ENCODE measurements at regions not wholly inside any gene's neighbourhood (a gene's known extent, or its start where the extent isn't known, plus 50 kb on each side); places are given as distances from the start of the nearest gene placed in this dataset.

GRCh38 chr4:138821331-138821730 lies 194.2 kb upstream of the NOCT start:
- ChIA-PET POLR2A (no interaction called here), CTCF (interaction anchor here (1.0 kb wide), 1 partner anchor 17 kb away, joined by 3 read pairs; no protein-coding TSS in a partner anchor)
- Mint-ChIP-seq H3K27ac (no peak overlapping the region), H3K4me3 (no peak overlapping the region), H3K36me3 (ENCODE audit: low read depth) (no peaks in the 10 kb centered on the region), H3K9me3 (ENCODE audit: low read depth) (no peaks in the 10 kb centered on the region), H3K27me3 (peaks cover 2% of the 10 kb centered on the region), H3K4me1 (no peaks in the 10 kb centered on the region)
- DNase-seq: no peak
- no peak for ATAC-seq
- intact Hi-C loops (cut with DNase I, micrococcal nuclease): no loop called here

GRCh38 chr4:138816875-138817274 lies 198.7 kb upstream of the NOCT start:
- ChIA-PET POLR2A (no interaction called here), CTCF (interaction anchor here (1.3 kb wide), 1 partner anchor 14 kb away, joined by 3 read pairs; no protein-coding TSS in a partner anchor)
- Mint-ChIP-seq H3K4me3 (no peak overlapping the region), H3K9me3 (ENCODE audit: low read depth) (no peaks in the 10 kb centered on the region), H3K27ac (no peak overlapping the region), H3K36me3 (ENCODE audit: low read depth) (no peaks in the 10 kb centered on the region), H3K4me1 (no peaks in the 10 kb centered on the region), H3K27me3 (peaks cover 5% of the 10 kb centered on the region)
- intact Hi-C loops (cut with DNase I, micrococcal nuclease): no loop called here
- ATAC-seq (no peak), DNase-seq (no peak)

- no peaks in the 10 kb centered on the region for H3K4me1 Mint-ChIP-seq
- CTCF ChIA-PET: no interaction called here
- ATAC-seq (no peak), DNase-seq (no peak)
- H3K27ac Mint-ChIP-seq: no peak overlapping the region
- no peaks in the 10 kb centered on the region for H3K9me3 Mint-ChIP-seq (ENCODE audit: low read depth)
- H3K27me3 Mint-ChIP-seq: peaks cover 8% of the 10 kb centered on the region
- intact Hi-C loops (cut with DNase I, micrococcal nuclease): no loop called here
- POLR2A ChIA-PET: no interaction called here
- no peaks in the 10 kb centered on the region for H3K36me3 Mint-ChIP-seq (ENCODE audit: low read depth)
- no peak overlapping the region for H3K4me3 Mint-ChIP-seq
Observed at GRCh38 chr4:138815811-138816210, 199.8 kb upstream of the NOCT start.

GRCh38 chr4:138805736-138806135 lies 209.8 kb upstream of the NOCT start:
- H3K27ac Mint-ChIP-seq: no peak overlapping the region
- H3K36me3 Mint-ChIP-seq (ENCODE audit: low read depth): no peaks in the 10 kb centered on the region
- DNase-seq (no peak), ATAC-seq (no peak)
- H3K27me3 Mint-ChIP-seq: peaks cover 21% of the 10 kb centered on the region
- H3K4me3 Mint-ChIP-seq: no peak overlapping the region
- no peaks in the 10 kb centered on the region for H3K9me3 Mint-ChIP-seq (ENCODE audit: low read depth)
- H3K4me1 Mint-ChIP-seq: no peaks in the 10 kb centered on the region
- ChIA-PET CTCF (no interaction called here), POLR2A (no interaction called here)
- intact Hi-C loops (cut with DNase I, micrococcal nuclease): no loop called here

- Mint-ChIP-seq H3K4me1 (no peaks in the 10 kb centered on the region), H3K27ac (no peak overlapping the region), H3K9me3 (ENCODE audit: low read depth) (no peaks in the 10 kb centered on the region), H3K4me3 (no peak overlapping the region), H3K36me3 (ENCODE audit: low read depth) (no peaks in the 10 kb centered on the region), H3K27me3 (peaks cover 30% of the 10 kb centered on the region)
- no peak for ATAC-seq
- CTCF ChIA-PET: no interaction called here
- intact Hi-C loops (cut with DNase I, micrococcal nuclease): no loop called here
- no peak for DNase-seq
- POLR2A ChIA-PET: no interaction called here
Observed at GRCh38 chr4:138804711-138805110, 210.9 kb upstream of the NOCT start.

GRCh38 chr4:138803051-138803450 lies 212.5 kb upstream of the NOCT start:
- ChIA-PET POLR2A (no interaction called here), CTCF (interaction anchor here (0.7 kb wide), 1 partner anchor 905 kb away, joined by 3 read pairs; no protein-coding TSS in a partner anchor)
- DNase-seq: no peak
- no peak for ATAC-seq
- H3K27me3 Mint-ChIP-seq: peaks cover 33% of the 10 kb centered on the region
- H3K36me3 Mint-ChIP-seq (ENCODE audit: low read depth): no peaks in the 10 kb centered on the region
- no peaks in the 10 kb centered on the region for H3K9me3 Mint-ChIP-seq (ENCODE audit: low read depth)
- intact Hi-C loops (cut with DNase I, micrococcal nuclease): no loop called here
- H3K4me3 Mint-ChIP-seq: no peak overlapping the region
- H3K4me1 Mint-ChIP-seq: no peaks in the 10 kb centered on the region
- no peak overlapping the region for H3K27ac Mint-ChIP-seq

GRCh38 chr4:138802499-138802898 lies 213.1 kb upstream of the NOCT start:
- Mint-ChIP-seq H3K4me1 (no peaks in the 10 kb centered on the region), H3K9me3 (ENCODE audit: low read depth) (no peaks in the 10 kb centered on the region), H3K27me3 (peaks cover 33% of the 10 kb centered on the region), H3K27ac (no peak overlapping the region), H3K36me3 (ENCODE audit: low read depth) (no peaks in the 10 kb centered on the region), H3K4me3 (no peak overlapping the region)
- CTCF ChIA-PET: interaction anchor here (0.6 to 0.7 kb wide), 3 partner anchors 240 to 905 kb away, joined by 3 read pairs; no protein-coding TSS in a partner anchor
- intact Hi-C loops (cut with DNase I, micrococcal nuclease): no loop called here
- DNase-seq (no peak), ATAC-seq (no peak)
- POLR2A ChIA-PET: no interaction called here

- H3K27ac Mint-ChIP-seq: no peak overlapping the region
- no peak for ATAC-seq
- H3K9me3 Mint-ChIP-seq (ENCODE audit: low read depth): no peaks in the 10 kb centered on the region
- H3K4me1 Mint-ChIP-seq: no peaks in the 10 kb centered on the region
- POLR2A ChIA-PET: no interaction called here
- no peak for DNase-seq
- CTCF ChIA-PET: interaction anchor here (0.7 to 1.2 kb wide), 2 partner anchors 10 to 71 kb away, joined by 3 read pairs; no protein-coding TSS in a partner anchor
- intact Hi-C loops (cut with DNase I, micrococcal nuclease): no loop called here
- H3K36me3 Mint-ChIP-seq (ENCODE audit: low read depth): no peaks in the 10 kb centered on the region
- peaks cover 27% of the 10 kb centered on the region for H3K27me3 Mint-ChIP-seq
- no peak overlapping the region for H3K4me3 Mint-ChIP-seq
Observed at GRCh38 chr4:138800421-138800820, 215.2 kb upstream of the NOCT start.

GRCh38 chr4:138798404-138798803 lies 217.2 kb upstream of the NOCT start:
- intact Hi-C loops (cut with DNase I, micrococcal nuclease): no loop called here
- DNase-seq (no peak), ATAC-seq (no peak)
- H3K4me1 Mint-ChIP-seq: no peaks in the 10 kb centered on the region
- no peaks in the 10 kb centered on the region for H3K9me3 Mint-ChIP-seq (ENCODE audit: low read depth)
- H3K27ac Mint-ChIP-seq: no peak overlapping the region
- H3K27me3 Mint-ChIP-seq: peaks cover 20% of the 10 kb centered on the region
- no peaks in the 10 kb centered on the region for H3K36me3 Mint-ChIP-seq (ENCODE audit: low read depth)
- H3K4me3 Mint-ChIP-seq: no peak overlapping the region
- ChIA-PET POLR2A (no interaction called here), CTCF (no interaction called here)

- Mint-ChIP-seq H3K36me3 (ENCODE audit: low read depth) (no peaks in the 10 kb centered on the region), H3K4me3 (no peak overlapping the region), H3K27ac (no peak overlapping the region), H3K27me3 (peaks cover 20% of the 10 kb centered on the region), H3K4me1 (no peaks in the 10 kb centered on the region), H3K9me3 (ENCODE audit: low read depth) (no peaks in the 10 kb centered on the region)
- ATAC-seq: no peak
- ChIA-PET POLR2A (no interaction called here), CTCF (no interaction called here)
- intact Hi-C loops (cut with DNase I, micrococcal nuclease): no loop called here
- no peak for DNase-seq
Observed at GRCh38 chr4:138797646-138798045, 217.9 kb upstream of the NOCT start.

- Mint-ChIP-seq H3K36me3 (ENCODE audit: low read depth) (no peaks in the 10 kb centered on the region), H3K4me1 (no peaks in the 10 kb centered on the region), H3K4me3 (no peak overlapping the region), H3K9me3 (ENCODE audit: low read depth) (no peaks in the 10 kb centered on the region), H3K27me3 (peaks cover 20% of the 10 kb centered on the region), H3K27ac (no peak overlapping the region)
- ATAC-seq (no peak), DNase-seq (no peak)
- CTCF ChIA-PET: no interaction called here
- POLR2A ChIA-PET: no interaction called here
- intact Hi-C loops (cut with DNase I, micrococcal nuclease): no loop called here
Observed at GRCh38 chr4:138796761-138797160, 218.8 kb upstream of the NOCT start.

GRCh38 chr4:138790706-138791340 lies 224.8 kb upstream of the NOCT start:
- DNase-seq (no peak), ATAC-seq (no peak)
- H3K9me3 Mint-ChIP-seq (ENCODE audit: low read depth): no peaks in the 10 kb centered on the region
- H3K36me3 Mint-ChIP-seq (ENCODE audit: low read depth): no peaks in the 10 kb centered on the region
- ChIA-PET CTCF (interaction anchor here (0.7 kb wide), 1 partner anchor 1927 kb away, joined by 3 read pairs; no protein-coding TSS in a partner anchor), POLR2A (no interaction called here)
- no peak overlapping the region for H3K4me3 Mint-ChIP-seq
- H3K4me1 Mint-ChIP-seq: no peaks in the 10 kb centered on the region
- intact Hi-C loops (cut with DNase I, micrococcal nuclease): no loop called here
- no peak overlapping the region for H3K27ac Mint-ChIP-seq
- peaks cover 5% of the 10 kb centered on the region for H3K27me3 Mint-ChIP-seq
